Large intestine (tissue), 3 donors: ENCODE measurements at regions not wholly inside any gene's neighbourhood (a gene's known extent, or its start where the extent isn't known, plus 50 kb on each side); places are given as distances from the start of the nearest gene placed in this dataset.
A peak's percentile ranks its signal among the peaks of the same experiment; 100 is the strongest.

Experiments used
- DNase-seq, 2 donors: peaks; one replicate each; pipeline versions ENCODE4 v3.0.0 to v3.0.0-alpha.2; 2013
- H3K27ac ChIP-seq: one replicate; pipeline ENCODE4 v1.5.1; 2013; ENCODE audit warnings: low read length
- H3K27me3 ChIP-seq: 2 replicates; pipeline ENCODE4 v1.6.1; 2013; ENCODE audit warnings: low read length; ENCODE audit not compliant: control insufficient read depth, insufficient read depth
- H3K36me3 ChIP-seq: 2 replicates; pipeline ENCODE4 v1.6.1; 2013; ENCODE audit warnings: low read length; ENCODE audit not compliant: control insufficient read depth, insufficient read depth
- H3K4me1 ChIP-seq: one replicate; pipeline ENCODE4 v1.6.1; 2013; ENCODE audit warnings: low read length; ENCODE audit not compliant: control insufficient read depth, insufficient read depth
- H3K4me3 ChIP-seq: one replicate; pipeline ENCODE4 v1.5.1; 2013; ENCODE audit warnings: low read length
- H3K9me3 ChIP-seq: one replicate; pipeline ENCODE4 v1.6.1; 2013; ENCODE audit warnings: mild to moderate bottlenecking, low read depth, low read length, moderate library complexity; ENCODE audit not compliant: control insufficient read depth
- WGBS: methylation state at CpG from one replicate; pipeline ENCODE4 v1.1.5; 2013; ENCODE audit warnings: low lambda C conversion rate; ENCODE audit not compliant: insufficient coverage; 5-methylcytosine and 5-hydroxymethylcytosine counted together

GRCh38 chr5:8953911-8954438 is 591.9 kb downstream of the SEMA5A start:
- Histone ChIP-seq H3K27ac (no peak overlapping the region), H3K9me3 (no peaks in the 10 kb centered on the region), H3K4me3 (no peak overlapping the region), H3K27me3 (no peaks in the 10 kb centered on the region), H3K4me1 (no peaks in the 10 kb centered on the region), H3K36me3 (no peaks in the 10 kb centered on the region)
- 83% methylated on average over 1 of the region's 1 CpG for WGBS
- no peak for DNase-seq

- H3K4me3 ChIP-seq: no peak overlapping the region
- no peaks in the 10 kb centered on the region for H3K9me3 ChIP-seq
- WGBS: 50% methylated on average over 2 of the region's 2 CpGs
- no peak for DNase-seq
- H3K27me3 ChIP-seq: no peaks in the 10 kb centered on the region
- H3K36me3 ChIP-seq: no peaks in the 10 kb centered on the region
- no peak overlapping the region for H3K27ac ChIP-seq
- H3K4me1 ChIP-seq: no peaks in the 10 kb centered on the region
Observed at GRCh38 chr5:8954801-8955200, 591.1 kb downstream of the SEMA5A start.

GRCh38 chr5:8956659-8957058 is 589.2 kb downstream of the SEMA5A start:
- Histone ChIP-seq H3K4me3 (no peak overlapping the region), H3K9me3 (no peaks in the 10 kb centered on the region), H3K27ac (no peak overlapping the region), H3K36me3 (no peaks in the 10 kb centered on the region), H3K27me3 (no peaks in the 10 kb centered on the region), H3K4me1 (no peaks in the 10 kb centered on the region)
- 100% methylated on average over 2 of the region's 2 CpGs for WGBS
- DNase-seq: no peak

- no peak for DNase-seq
- Histone ChIP-seq H3K4me3 (no peak overlapping the region), H3K27me3 (no peaks in the 10 kb centered on the region), H3K27ac (no peak overlapping the region), H3K4me1 (no peaks in the 10 kb centered on the region), H3K36me3 (no peaks in the 10 kb centered on the region), H3K9me3 (no peaks in the 10 kb centered on the region)
- WGBS: 50% methylated on average over 2 of the region's 5 CpGs
Observed at GRCh38 chr5:8958602-8959001, 587.3 kb downstream of the SEMA5A start.

- no peak for DNase-seq
- no peaks in the 10 kb centered on the region for H3K36me3 ChIP-seq
- WGBS: 100% methylated on average over 1 of the region's 3 CpGs
- H3K27ac ChIP-seq: no peak overlapping the region
- H3K9me3 ChIP-seq: no peaks in the 10 kb centered on the region
- no peaks in the 10 kb centered on the region for H3K27me3 ChIP-seq
- no peak overlapping the region for H3K4me3 ChIP-seq
- no peaks in the 10 kb centered on the region for H3K4me1 ChIP-seq
Observed at GRCh38 chr5:8961219-8961618, 584.7 kb downstream of the SEMA5A start.

GRCh38 chr5:8961956-8962355 is 583.9 kb downstream of the SEMA5A start:
- no peak for DNase-seq
- Histone ChIP-seq H3K36me3 (no peaks in the 10 kb centered on the region), H3K9me3 (no peaks in the 10 kb centered on the region), H3K27ac (no peak overlapping the region), H3K27me3 (no peaks in the 10 kb centered on the region), H3K4me3 (no peak overlapping the region), H3K4me1 (no peaks in the 10 kb centered on the region)
- 55% methylated on average over 2 of the region's 4 CpGs for WGBS

GRCh38 chr5:8981016-8981415 is 564.9 kb downstream of the SEMA5A start:
- Histone ChIP-seq H3K9me3 (no peaks in the 10 kb centered on the region), H3K36me3 (no peaks in the 10 kb centered on the region), H3K4me3 (no peak overlapping the region), H3K4me1 (no peaks in the 10 kb centered on the region), H3K27ac (no peak overlapping the region), H3K27me3 (no peaks in the 10 kb centered on the region)
- DNase-seq: no peak
- WGBS: 80% methylated on average over 2 of the region's 5 CpGs

- Histone ChIP-seq H3K27me3 (no peaks in the 10 kb centered on the region), H3K36me3 (no peaks in the 10 kb centered on the region), H3K4me3 (no peak overlapping the region), H3K9me3 (no peaks in the 10 kb centered on the region), H3K4me1 (no peaks in the 10 kb centered on the region), H3K27ac (no peak overlapping the region)
- peak in 1 of 2 donors; percentile 5 for DNase-seq
- no CpG with 5 or more reads among the region's 1 CpG for WGBS
Observed at GRCh38 chr5:8981496-8981895, 564.4 kb downstream of the SEMA5A start.

GRCh38 chr5:8984386-8984785 is 561.5 kb downstream of the SEMA5A start:
- WGBS: 100% methylated on average over 1 of the region's 4 CpGs
- no peak for DNase-seq

More at GRCh38 chr5:8984386-8984785, 561.5 kb downstream of the SEMA5A start:
- Histone ChIP-seq H3K27me3 (no peaks in the 10 kb centered on the region), H3K9me3 (no peaks in the 10 kb centered on the region), H3K27ac (no peak overlapping the region), H3K4me3 (no peak overlapping the region), H3K4me1 (no peaks in the 10 kb centered on the region), H3K36me3 (no peaks in the 10 kb centered on the region)
